GM11168 (cell line): ENCODE measurements at regions not wholly inside any gene's neighbourhood (a gene's known extent, or its start where the extent isn't known, plus 50 kb on each side); places are given as distances from the start of the nearest gene placed in this dataset.

Experiments used
- in situ Hi-C: fragments of 300-500 bp; cut with MboI; formaldehyde crosslinking; loops from one replicate; pipeline ENCODE4 v1.12.0; 2022; ENCODE audit warnings: low sequenced_read_pairs; ENCODE audit not compliant: unreplicated experiment

DNA sequence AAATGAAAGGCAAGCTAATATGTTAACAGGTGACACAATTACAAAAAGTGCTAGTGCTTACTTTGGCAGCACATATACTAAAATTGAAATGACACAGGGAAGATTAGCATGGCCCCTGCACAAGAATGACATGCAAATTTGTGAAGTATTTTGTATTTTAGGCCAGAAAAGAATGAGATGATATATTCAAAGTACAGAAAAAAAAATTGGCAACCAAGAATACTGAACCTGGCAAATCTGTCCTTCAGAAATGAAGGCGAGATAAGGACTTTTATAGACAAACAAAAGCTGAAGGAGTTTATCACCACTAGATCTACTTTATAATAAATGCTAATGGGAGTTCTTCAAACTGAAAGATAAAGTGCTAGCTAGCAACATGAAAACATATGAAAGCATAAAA lies 350.0 kb upstream of the POU3F1 start:
- in situ Hi-C loops: no loop called here

DNA sequence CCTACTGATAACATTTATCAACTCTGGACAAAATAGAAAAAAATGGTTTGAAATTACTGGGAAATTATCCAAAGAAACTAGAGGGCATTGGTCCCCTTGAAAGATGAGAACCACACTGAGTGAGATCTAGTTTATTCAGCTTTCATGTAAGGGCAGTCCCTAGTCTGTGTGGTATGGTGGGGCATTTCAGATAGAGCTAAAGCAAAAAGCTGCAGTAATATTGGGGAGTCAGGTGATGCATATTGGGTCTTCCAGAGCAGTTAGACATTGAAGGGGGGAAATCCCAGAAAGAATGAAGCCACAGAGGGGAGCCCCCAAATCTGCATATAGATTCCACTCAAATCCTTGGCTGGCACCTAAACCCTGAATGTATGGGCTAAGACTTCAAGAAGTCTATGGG lies 347.7 kb upstream of the POU3F1 start:
- in situ Hi-C loops: no loop called here

DNA sequence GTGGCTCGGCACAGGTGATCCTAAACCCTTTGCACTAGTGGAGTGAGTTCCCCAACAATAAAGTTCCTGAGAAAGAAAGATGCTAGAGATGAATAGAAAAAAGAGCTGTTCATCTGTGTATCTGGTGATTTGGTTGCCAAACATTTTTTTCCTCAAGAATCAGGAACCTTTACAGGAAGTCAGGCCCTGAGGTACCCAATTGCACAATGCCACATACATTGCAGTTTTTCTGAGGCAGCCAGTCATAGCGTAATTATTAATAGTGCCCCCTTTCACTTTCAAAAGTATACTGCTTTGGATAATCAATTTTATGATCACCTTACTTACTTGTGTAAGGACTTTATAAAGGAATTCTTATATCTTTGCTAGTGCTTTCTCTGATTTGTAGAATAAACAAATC lies 346.3 kb upstream of the POU3F1 start:
- in situ Hi-C loops: no loop called here

DNA sequence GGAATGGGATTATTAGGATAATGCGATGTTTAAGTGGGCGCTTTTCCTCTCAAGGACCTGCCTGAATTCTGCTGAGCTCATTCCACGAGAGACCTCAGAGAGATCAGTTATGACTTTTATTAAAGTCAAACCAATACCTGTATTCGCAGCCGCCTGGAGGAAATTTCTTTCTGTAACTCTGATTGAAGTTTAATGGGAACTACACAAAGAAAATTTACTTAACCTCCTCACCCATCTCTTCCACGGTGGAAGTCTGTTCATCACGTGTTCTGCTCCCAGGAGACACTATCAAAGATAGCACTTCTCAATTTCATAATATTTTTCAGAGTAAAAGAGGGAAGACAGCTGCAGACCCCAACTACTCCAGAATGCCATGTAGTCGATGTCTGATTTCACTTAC lies 334.7 kb upstream of the POU3F1 start:
- in situ Hi-C loops: no loop called here

DNA sequence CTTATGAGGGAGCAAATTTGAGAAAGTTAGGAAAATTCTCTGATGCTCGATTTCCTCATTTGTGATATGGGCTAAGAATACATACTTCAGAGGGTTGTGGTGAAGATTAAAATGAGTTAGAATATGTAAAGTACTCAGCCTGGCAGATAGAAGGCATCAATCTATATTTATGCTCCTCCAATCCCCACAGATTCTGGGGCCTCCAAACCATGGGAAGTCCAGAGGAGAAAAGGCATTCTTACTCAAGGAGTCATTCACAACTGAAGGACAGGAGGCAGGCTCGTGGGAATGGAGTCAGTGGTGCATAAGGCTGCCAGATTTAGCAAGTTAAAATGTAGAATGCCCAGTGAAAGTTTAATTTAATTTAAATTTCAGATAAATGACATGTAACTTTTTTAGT lies 330.0 kb upstream of the POU3F1 start:
- in situ Hi-C loops: no loop called here

DNA sequence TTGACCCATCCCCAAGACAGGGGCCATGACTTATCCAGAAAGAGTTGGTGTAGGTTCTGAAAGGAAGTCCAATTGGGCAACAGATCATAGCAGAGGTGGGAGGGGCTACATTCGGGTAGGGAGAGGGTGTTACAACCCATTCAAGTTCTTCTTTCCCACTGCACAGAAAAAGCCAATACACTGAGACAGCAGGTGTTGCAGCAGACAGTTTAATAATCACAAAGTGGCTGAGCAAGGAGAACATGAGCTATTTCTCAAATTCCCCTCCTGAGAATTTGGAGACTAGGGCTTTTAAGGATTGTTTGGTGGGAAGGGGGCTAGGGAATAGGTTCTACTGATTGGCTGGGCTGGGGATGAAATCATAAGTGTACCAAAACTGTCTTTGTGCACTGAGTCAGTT lies 328.4 kb upstream of the POU3F1 start:
- in situ Hi-C loops: no loop called here

DNA sequence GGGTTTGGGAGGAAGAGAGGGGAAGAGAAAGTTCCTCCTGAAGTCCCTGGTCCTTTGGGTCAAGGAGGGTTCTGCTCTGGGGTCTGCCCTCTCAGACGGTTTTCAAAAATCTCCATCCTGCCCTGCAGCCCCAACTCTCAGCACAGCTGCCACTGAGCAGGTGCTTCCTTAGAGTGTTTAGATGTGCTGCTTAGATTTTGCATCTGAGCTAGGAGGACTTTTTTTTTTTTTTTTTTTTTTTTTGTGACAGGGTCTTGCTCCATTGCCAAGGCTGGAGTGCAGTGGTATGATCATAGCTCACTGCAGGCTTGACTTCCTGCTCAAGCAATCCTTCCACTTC lies 324.9 kb upstream of the POU3F1 start:
- in situ Hi-C loops: no loop called here

DNA sequence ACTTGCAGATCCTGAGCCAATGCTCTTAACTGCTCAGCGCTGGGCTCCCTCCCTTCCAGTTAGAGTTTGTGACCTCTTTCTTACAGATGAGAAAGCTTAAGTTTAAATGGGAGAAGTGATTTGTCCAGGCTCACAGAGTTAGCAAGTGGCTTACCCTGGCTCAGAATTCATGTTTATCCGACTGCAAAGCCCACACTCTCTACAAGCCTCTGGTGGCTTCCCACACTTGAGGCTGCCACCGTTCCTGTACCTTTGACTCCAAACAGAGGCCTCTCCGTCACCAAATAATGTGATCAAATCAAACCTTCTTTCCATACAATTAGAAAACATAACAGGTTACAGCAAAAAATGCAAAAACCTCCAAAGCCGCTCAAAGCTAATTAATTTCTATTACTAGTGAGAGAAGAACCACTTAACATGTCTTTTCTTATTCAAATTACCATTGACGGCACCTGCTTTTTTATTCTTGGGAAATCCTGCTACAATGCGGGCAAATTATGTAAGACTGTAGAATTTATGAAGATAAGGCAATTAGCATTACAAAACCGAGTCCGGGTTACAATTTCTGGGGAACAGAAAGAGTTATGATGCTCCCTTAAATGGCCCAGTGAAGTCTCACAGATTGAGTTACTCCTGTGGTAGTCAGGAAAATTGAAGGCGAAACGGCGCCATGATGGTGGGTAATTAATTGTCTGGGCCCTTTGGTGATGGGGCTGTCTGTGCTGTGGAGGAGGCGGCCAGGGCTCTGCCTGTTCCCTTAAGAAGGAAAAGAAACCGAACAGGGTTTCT lies 324.3 kb upstream of the POU3F1 start:
- in situ Hi-C loops: no loop called here

DNA sequence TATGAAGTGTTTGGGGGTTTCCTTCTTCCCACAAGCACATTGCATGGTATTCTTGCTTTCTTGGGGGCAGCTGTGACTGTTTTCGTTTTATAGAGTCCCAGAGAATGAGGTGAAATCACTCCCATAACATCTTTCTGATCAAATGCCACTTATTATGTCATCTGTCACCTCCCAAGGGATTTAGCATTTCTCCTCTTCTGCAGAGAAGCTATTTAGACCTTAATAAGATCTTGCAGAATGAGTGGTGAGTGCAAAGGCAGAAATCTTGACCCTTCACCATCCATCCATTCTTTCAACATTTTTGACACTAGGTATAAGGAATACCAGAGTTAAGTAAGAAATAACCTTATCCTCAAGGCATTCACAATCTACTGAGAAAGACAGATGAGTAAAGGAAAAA lies 318.6 kb upstream of the POU3F1 start:
- in situ Hi-C loops: no loop called here

DNA sequence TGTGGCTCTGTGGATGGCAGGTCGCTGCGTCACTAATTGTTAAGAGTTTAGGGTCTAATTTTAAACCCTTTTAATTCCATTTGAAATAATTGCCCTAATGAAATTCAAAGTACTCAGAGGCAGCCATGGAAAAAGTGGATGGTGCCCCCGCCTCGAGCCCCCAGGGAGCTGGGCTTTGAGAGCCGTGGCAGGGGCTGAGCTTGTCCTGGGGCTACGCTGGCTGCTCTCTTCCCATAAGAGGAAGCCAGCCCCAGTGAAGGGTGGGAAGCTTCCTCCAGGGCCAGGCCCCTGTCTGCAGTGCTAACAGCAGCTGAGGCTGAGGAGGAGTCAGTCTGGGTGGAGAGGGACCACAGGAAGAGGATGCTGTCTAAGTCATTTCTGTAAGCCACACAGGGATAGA lies 315.0 kb upstream of the POU3F1 start:
- in situ Hi-C loops: no loop called here

DNA sequence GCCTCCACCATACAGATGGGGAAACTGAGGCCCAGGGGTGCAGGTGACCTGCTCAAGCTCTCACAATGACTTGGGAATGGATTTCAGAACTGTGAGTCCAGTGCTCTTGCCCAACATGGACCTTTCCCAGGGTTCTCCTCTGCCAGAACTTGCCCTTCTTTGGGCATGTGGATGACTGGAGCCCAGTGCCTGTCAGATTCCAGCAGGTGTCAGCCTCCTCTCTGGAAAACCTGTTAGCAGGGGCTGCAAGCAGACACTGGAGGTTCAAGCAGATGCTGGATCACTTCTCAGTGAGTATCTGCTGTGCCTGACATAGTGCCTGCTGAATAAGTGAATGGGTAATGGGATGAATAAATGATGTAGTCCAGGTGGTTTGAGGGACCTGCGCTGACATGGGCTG lies 314.2 kb upstream of the POU3F1 start:
- in situ Hi-C loops: no loop called here

DNA sequence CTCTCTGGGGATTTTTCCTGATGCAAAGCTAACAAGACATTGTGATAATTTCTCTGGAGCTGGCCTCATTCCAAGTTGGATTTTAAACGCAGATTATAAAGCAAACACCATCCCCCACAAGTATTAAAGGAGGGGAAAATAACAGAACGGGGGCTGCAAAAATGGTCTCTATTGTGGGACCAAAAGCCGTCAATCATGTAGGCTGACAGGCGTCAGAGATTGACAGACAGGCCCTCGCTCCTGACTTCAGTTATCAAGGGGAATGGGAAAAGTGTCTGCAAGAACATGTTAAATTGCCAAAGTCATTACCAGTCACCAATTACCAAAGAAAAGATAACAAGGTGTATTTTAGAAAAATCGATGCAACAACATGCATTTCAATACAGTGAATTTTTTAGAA lies 307.4 kb upstream of the POU3F1 start:
- in situ Hi-C loops: no loop called here

DNA sequence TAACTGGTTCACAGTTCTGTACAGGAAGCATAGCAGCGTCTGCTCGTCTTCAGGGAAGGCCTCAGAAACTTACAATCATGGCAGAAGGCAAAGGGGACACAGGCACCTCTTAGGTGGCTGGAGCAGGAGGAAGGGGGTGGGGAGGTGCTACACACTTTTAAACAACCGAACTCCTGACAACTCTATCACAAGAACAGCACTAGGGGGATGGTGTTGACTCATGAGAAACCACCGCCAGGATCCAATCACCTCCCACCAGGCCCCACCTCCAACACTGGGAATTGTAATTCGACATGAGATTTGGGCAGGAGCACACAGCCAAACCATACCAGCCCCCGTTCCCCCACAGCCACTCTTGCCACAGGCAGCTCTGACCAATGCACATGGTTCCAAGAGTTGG lies 306.3 kb upstream of the POU3F1 start:
- in situ Hi-C loops: no loop called here

DNA sequence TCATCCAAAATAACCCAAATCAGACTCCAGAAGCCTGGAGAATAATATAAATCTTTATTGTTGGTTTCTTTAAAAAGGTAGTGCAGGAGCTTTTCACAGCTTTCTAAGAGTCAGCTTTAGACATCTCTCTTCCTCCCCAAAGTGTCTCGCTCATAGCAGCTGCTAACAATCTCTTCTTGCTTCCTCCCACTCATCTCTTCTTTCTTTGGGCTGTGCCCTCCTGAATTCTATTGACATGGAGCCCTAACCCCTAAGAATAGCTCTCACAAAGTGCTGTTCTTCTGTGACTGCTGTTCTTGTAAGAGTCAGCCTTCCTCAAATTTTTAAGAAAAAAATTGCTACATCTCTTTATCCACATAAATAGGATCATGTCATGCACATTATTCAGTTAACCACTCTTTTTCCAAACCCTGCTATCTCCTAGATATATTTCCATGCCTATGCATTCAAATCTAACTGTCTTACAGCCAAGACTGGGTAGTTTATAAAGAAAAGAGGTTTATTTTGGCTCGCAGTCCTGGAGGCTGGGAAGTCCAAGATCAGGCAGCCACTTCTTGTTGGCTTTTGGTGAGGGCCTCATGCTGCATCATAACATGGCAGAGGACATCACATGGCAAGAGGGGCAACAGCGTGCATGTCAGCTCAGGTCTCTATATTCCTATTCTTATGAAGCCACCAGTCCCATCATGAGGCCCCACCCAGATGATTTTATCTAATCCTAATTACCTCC lies 301.0 kb upstream of the POU3F1 start:
- in situ Hi-C loops: no loop called here

DNA sequence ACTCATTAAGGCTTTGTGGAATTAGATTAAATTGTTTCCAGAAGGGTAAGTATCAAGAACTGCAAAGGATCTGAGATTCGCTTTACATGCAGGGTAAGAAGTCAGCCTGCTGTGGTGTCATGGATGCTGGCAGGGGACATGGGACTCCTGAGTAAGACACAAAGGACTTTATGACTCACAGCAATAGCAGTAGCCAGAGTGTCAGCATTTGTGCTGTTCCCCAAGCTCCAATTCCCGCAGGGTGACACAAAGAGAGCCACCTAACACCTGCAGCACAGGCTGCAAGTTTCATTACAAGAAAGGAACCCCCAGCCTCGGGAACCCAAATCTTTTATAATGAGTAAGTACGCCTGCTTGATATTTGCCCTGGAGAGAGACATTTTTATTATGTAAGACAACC lies 298.1 kb upstream of the POU3F1 start:
- in situ Hi-C loops: no loop called here

DNA sequence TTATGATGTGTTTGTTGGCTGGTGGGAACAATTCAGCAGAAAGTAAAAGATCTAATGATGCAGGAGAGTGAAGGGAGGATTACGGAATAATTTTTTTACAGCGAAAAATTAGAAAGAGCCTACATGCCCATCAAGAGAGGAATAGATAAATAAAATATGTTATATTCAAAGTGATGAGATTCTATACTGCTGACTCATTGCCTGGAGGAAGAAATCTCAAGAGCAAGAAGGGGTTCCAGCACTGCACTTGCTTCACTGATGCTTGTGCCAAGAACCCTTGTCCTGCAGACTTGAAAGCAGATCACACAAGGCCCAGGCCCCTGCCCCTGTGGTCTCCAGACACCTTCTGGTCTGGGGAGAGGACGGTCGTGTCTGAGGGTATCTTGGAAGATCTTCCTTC lies 295.1 kb upstream of the POU3F1 start:
- in situ Hi-C loops: no loop called here

DNA sequence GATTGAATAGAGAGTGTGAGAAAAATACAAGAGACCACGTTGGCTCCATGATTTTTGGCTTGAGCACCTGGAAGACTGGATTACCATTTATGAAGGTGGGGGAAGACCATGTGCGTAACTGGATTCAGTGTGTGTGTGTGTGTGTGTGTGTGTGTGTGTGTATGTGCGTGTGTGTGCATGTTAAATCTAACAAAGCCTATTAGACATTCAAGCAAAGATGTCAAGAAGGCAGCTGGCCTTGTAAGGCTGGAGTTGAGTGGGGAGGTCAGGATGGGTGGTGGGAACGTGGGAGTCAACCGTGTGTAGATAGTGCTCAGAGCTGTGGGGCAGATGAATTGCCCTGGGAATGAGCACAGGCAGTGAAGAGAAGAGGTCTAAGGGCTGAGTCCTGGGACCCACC lies 293.8 kb upstream of the POU3F1 start:
- in situ Hi-C loops: no loop called here

DNA sequence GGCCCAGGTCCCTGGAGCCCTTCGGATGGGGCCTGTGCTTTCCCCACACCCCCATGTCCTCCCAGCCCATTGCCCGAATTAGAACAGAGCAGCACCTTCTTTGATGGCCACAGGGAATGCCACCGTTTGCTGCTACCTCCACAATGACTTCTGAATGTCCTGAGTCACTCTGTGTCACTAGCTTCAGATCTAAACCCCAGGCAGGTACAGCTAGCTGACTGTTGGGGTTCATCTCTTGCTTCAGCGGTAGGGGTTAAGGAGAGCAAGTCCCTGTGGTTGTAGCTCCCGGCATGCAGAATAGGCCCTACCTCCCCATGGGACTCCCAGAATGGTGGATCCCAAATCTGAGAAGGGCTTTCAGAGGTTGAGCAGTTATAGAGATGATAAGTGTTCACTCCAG lies 291.1 kb upstream of the POU3F1 start:
- in situ Hi-C loops: no loop called here

DNA sequence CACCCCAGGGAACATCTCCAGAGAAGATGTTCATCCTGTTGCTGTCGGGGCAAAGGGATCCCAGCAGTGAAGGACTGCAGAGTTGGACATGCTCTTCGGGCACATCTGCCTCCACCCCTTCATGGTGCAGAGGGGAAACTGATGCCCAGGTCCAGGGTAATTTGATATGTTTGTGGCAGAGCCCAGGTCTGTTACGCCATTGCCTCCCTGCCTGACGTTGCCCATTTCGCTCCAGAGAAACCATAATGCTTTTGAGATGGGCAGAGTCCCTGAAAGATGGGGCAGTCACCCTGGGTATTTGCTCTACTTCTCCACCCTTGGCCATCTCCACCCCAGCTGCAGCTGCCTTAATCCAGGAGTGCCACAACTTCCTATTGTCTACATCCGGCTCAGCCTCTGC lies 290.4 kb upstream of the POU3F1 start:
- in situ Hi-C loops: no loop called here

DNA sequence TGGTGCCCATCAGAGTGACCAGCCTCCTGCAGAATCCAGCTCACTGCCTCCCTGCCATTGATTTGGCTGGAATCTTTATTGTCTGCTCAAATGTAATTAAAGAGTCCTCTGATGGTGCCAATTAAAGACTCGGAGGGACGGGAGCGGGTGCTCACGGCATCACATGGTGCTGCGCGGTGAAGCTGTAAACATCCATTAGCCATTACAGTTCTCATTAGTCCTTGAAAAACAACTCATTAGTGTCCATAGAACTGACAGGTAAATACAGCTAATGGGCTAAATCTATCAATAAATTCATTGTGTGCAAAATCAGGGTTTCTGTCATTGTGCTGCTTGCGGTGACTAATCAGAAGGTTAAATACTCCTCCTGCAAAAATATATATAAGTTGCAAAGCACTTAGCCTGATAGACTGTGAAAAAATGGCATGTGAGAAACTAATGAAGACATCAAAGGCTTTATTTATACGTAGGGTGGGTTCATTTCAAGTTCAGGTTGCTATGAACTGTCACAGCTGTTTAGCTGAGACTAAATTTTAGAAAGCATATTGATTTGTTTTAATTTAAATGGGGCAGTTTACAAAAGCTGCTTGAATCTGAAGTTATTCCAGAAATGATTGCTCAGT lies 289.8 kb upstream of the POU3F1 start:
- in situ Hi-C loops: no loop called here

DNA sequence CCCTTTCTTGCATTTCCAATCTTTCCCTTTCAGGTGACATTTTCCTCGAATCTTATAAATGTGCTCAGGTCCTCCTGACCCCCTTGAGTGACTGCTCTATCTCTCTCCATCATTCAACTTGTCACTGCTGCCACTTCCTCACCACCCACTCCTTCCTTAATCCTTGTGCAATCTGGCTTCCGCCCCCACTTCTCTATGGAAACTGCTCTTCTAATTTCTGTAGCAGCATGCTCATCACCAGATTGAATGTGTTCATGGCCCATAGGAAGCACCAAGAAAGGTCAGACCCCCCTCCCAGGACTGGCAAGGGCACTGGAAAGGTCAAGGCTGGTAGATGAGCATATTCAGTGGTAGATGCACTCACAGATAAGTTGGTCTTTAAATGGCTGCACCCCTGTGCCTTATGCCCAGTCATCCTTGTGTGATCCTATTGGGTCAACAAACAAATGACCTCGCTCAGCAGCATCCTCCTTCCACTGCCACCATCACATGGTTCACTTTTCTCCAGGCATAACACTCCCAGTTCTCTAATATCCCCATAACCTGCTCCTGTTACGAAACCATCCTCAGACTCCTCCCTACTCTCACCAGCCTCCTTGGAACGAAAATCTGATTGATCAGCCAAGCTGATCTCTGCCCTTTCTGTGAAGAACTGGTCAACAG lies 288.5 kb upstream of the POU3F1 start:
- in situ Hi-C loops: no loop called here
